ENCODE measurements at regions not wholly inside any gene's neighbourhood (a gene's known extent, or its start where the extent isn't known, plus 50 kb on each side); places are given as distances from the start of the nearest gene placed in this dataset.
"Not testable (repeated sequence)": the region's sequence is repeated elsewhere in the genome, so short reads cannot be mapped to it uniquely, and the experiment has no call there.

GRCh38 chr11:116368784-116369183, 404.0 kb downstream of the BUD13 start:
- DNase-seq = no peak

- no peak for DNase-seq
Measured at GRCh38 chr11:116366980-116367645, 405.7 kb downstream of the BUD13 start.

- no peak for DNase-seq
Measured at GRCh38 chr11:116366451-116366850, 406.3 kb downstream of the BUD13 start.

GRCh38 chr11:116364925-116365324, 407.9 kb downstream of the BUD13 start:
- not testable (repeated sequence) for DNase-seq

GRCh38 chr11:116364348-116364747, 408.4 kb downstream of the BUD13 start:
- no peak for DNase-seq

GRCh38 chr11:116360221-116360941, 412.4 kb downstream of the BUD13 start:
- no peak for DNase-seq

- DNase-seq = peak; percentile 58
Measured at GRCh38 chr11:116357784-116358544, 414.8 kb downstream of the BUD13 start.

- no peak for DNase-seq
Measured at GRCh38 chr11:116356451-116356850, 416.3 kb downstream of the BUD13 start.

GRCh38 chr11:116355104-116355503, 417.7 kb downstream of the BUD13 start:
- DNase-seq = no peak

GRCh38 chr11:116353589-116353988, 419.2 kb downstream of the BUD13 start:
- DNase-seq = no peak

GRCh38 chr11:116352881-116353280, 419.9 kb downstream of the BUD13 start:
- no peak for DNase-seq

GRCh38 chr11:116348226-116348625, 424.6 kb downstream of the BUD13 start:
- DNase-seq = no peak

GRCh38 chr11:116345575-116345974, 427.2 kb downstream of the BUD13 start:
- no peak for DNase-seq

GRCh38 chr11:116344601-116345000, 428.2 kb downstream of the BUD13 start:
- DNase-seq = peak; percentile 31

- no peak for DNase-seq
Measured at GRCh38 chr11:116343270-116343669, 429.5 kb downstream of the BUD13 start.

- no peak for DNase-seq
Measured at GRCh38 chr11:116342148-116342547, 430.6 kb downstream of the BUD13 start.

GRCh38 chr11:116339306-116340098, 433.3 kb downstream of the BUD13 start:
- no peak for DNase-seq

- not testable (repeated sequence) for DNase-seq
Measured at GRCh38 chr11:116338500-116338899, 434.3 kb downstream of the BUD13 start.

GRCh38 chr11:116336540-116336939, 436.2 kb downstream of the BUD13 start:
- DNase-seq = no peak

GRCh38 chr11:116335891-116336290, 436.9 kb downstream of the BUD13 start:
- DNase-seq = no peak

GRCh38 chr11:116335078-116335477, 437.7 kb downstream of the BUD13 start:
- no peak for DNase-seq

GRCh38 chr11:116334596-116334995, 438.2 kb downstream of the BUD13 start:
- no peak for DNase-seq
